ENCODE measurements at regions not wholly inside any gene's neighbourhood (a gene's known extent, or its start where the extent isn't known, plus 50 kb on each side); places are given as distances from the start of the nearest gene placed in this dataset.

GRCh38 chr13:105463011-105463501 is 1072.4 kb downstream of the EFNB2 start:
- peak; percentile 15 for FAIRE-seq
- DNase-seq (ENCODE audit: low spot score in 2 of 2) = no peak

- no peak for FAIRE-seq
- no peak for DNase-seq (ENCODE audit: low spot score in 2 of 2)
Measured at GRCh38 chr13:105462098-105462497, 1073.4 kb downstream of the EFNB2 start.

GRCh38 chr13:105452895-105453294 is 1082.6 kb downstream of the EFNB2 start:
- FAIRE-seq (no peak), DNase-seq (ENCODE audit: low spot score in 2 of 2) (no peak)

DNA sequence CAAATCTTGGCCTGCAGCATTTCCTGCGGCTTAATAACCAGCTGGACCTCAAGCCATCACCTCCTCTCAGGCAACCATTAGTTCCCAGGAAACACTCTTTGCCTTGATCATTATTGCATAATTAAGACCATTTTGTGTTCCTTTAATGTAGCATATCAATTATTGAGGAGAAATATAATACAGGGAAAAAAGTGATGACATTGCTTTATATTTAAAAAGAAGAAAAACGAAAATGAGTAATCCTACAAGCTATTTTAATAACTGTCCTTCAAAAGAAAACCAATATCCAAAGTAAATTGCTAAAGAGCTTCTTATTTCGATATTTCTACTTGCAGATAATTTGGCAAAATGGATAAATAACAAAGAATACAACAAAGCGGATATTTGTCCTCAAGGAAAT is 1084.7 kb downstream of the EFNB2 start:
- no peak for DNase-seq (ENCODE audit: low spot score in 2 of 2)
- no peak for FAIRE-seq

DNA sequence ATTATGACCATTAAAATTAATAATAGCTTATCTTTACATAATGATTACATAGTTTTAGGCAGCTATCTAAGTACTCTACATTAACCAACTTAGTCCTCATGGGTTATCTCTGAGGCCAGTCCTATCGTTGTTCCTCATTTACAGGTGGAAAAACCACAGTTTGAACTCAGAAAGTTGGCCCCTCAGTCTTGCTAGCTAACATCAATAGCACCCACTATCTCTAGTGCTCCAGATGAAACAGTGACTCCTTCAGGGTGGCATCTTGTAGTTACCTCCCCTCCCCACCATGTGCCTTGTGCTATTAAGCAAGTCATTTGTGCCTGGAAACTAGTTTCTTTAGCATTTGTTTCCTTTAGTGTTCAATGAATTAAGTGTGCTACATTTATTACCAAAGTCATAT is 1086.7 kb downstream of the EFNB2 start:
- FAIRE-seq = no peak

DNA sequence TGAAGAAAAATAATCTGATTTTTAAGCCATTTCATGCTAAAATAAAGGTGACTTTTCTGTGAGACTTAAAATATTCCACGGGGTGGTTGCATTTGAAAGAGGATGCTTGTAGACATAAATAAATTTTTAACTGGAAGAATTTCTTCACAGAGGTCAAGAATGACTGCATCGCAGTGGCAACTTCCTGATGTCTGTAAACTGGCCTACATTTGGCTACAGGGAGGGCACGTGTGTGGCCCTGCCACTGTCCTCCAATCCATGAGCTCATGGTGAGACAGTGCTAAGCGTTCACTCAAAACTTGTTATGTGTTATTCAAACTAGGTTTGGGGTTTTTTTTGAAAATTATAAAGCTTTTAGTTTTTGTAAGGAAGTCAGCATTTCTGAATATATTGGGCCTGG is 1089.3 kb downstream of the EFNB2 start:
- DNase-seq (ENCODE audit: low spot score in 2 of 2) (no peak), FAIRE-seq (no peak)

More for the DNA sequence above, 1086.7 kb downstream of the EFNB2 start:
- DNase-seq (ENCODE audit: low spot score in 2 of 2) = no peak

DNA sequence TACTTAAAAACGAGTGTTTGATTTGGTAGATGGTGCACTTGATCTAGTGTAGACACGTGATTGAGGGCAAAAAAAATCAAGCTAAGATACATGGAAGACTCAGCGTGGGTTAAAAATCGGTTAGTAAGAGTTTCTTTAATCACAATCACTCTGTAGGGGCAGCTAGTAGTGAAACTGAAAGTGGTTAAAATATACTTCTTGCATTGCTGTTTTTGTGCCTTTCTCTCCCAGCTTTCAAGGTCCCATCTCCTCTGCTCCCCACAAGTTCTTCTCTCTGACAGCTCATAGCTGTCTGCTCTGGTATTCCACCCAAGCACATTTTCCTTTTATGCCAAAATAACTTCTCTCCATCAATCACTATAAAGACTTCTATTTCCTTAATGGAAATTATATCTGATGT is 1089.7 kb downstream of the EFNB2 start:
- DNase-seq (ENCODE audit: low spot score in 2 of 2) (no peak), FAIRE-seq (no peak)

DNA sequence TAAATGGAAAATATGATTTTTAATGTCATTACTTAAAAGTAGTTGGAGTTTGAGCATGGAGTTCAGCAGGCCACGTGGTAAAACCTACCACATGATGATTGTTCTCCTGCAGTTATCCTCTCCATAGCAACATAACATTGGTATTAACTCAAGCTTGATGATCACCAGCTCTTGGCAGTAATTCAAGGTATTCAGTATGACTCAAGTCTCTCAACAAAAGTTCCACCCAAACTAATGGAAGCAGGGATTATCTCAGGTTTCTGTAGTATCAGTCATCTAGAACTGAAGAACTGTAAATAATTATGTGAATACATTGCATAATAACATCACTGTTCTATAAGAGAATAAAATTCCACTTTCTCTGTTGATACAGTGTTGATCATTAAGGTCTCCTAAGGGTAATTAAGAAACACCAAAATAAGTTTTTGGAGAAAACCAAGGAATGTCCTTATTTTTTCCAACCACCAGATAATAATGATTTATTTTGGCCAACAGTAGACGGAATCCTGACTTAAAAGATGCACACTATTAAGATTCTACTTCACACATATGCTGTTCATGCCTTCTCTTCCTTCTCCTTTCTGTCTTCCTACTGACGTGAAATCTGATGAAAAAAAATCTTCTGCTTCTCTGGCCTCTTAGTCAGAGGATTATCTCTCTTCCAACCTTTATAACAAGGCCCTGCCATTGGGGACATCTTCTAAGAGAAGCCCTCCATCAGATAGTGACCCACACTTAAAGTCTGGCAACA is 1092.3 kb downstream of the EFNB2 start:
- FAIRE-seq = no peak
- no peak for DNase-seq (ENCODE audit: low spot score in 2 of 2)

DNA sequence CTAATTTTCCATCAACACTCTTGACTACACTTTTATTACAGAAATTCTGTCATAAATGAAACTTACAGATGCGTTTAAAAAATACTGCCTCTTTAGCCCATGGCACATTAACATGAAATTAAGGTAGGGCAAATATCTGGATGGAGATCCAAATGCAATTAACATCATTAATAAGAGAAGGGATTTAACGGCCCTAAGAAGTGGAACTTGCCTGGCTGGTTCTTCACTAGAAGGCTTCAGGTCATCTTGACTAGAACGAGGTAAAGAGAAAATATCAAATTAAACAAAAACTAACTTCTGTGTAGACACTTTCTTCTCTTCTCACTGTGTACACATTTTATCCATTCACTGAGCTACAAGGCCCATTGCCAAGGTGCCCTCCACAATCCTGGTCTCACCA is 1093.4 kb downstream of the EFNB2 start:
- DNase-seq (ENCODE audit: low spot score in 2 of 2) (no peak), FAIRE-seq (no peak)

DNA sequence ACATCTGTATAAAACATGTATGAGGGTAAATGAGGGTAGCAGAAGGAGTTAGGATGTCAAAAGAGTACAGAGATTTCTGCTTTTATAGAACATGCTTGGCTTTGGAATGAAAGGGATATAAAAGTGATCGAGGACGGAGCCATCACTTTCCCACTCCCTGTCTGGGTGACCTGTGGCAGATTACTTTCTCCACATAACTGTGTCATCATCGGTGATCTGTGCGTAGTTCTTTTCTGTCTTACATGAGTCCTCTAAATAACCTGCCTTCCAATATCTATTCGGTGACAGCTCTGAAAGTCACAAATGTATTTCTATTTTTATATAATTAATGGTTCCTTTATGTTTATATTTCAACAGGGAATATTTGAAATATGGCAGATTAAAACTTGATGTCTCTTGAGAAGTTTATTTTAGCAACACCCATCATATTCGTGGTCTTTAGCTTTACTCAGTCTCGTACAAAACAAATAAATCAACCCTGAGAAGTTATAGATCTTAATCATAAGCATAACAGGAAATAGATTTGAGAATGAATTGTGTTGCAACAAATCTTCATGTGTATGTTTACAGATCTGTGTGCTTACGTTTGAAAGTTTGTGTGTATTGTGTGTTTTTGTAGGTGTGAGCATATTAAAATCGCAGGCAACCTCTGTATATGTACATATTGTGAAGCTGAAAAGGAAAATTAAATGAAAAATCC is 1094.3 kb downstream of the EFNB2 start:
- FAIRE-seq = no peak

DNA sequence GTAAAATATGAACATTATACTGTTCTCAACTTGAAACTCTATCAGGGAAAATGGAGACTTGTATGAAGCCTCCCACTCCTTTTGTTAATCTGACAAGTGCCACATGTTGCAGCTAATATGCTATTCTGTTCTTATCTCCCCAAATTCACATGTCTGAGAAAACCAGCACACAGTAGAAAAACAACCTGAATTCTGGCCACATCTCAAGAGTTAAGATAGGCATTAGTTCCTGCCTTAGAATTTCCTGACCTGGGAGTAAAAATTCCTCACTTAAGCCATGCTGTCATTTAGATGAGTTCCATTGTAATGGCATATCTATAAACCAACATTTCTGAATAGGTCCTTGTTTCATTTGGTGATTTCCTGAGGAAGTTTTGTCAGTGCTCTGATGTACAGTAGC is 1098.5 kb downstream of the EFNB2 start:
- FAIRE-seq (no peak), DNase-seq (ENCODE audit: low spot score in 2 of 2) (no peak)

More for the DNA sequence above, 1094.3 kb downstream of the EFNB2 start:
- no peak for DNase-seq (ENCODE audit: low spot score in 2 of 2)

DNA sequence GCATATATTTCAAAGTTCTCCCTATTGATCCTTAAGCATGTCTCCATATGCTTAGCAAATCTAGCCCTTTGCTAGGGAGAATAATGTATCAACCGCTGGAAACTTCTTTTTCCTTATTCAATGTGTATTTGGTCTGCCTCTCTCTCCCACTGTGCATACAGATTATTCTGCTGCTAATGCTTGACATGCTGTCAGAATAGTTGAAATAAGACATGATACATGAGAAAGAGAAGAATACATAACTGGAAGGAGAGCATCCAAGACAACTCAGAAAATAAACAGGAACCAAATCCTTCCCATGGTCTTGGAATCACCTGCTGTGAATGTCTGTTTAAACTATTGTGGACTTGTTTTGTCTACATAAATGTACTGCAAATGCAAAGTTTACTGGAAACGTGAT is 1103.0 kb downstream of the EFNB2 start:
- FAIRE-seq (no peak), DNase-seq (ENCODE audit: low spot score in 2 of 2) (no peak)

- FAIRE-seq = no peak
- no peak for DNase-seq (ENCODE audit: low spot score in 2 of 2)
Measured at GRCh38 chr13:105428811-105429210, 1106.7 kb downstream of the EFNB2 start.

- DNase-seq (ENCODE audit: low spot score in 2 of 2) (no peak), FAIRE-seq (no peak)
Measured at GRCh38 chr13:105426441-105426840, 1109.0 kb downstream of the EFNB2 start.

GRCh38 chr13:105414639-105415038 is 1120.8 kb downstream of the EFNB2 start:
- DNase-seq (ENCODE audit: low spot score in 2 of 2) = no peak
- FAIRE-seq = peak; percentile 53

- FAIRE-seq = no peak
- no peak for DNase-seq (ENCODE audit: low spot score in 2 of 2)
Measured at GRCh38 chr13:105412171-105412570, 1123.3 kb downstream of the EFNB2 start.

GRCh38 chr13:105410602-105411001 is 1124.9 kb downstream of the EFNB2 start:
- FAIRE-seq = no peak
- DNase-seq (ENCODE audit: low spot score in 2 of 2) = peak in 1 of 2 donors; percentile 10

- no peak for FAIRE-seq
- no peak for DNase-seq (ENCODE audit: low spot score in 2 of 2)
Measured at GRCh38 chr13:105406551-105406950, 1128.9 kb downstream of the EFNB2 start.

GRCh38 chr13:105403086-105403485 is 1132.4 kb downstream of the EFNB2 start:
- DNase-seq (ENCODE audit: low spot score in 2 of 2) = no peak
- no peak for FAIRE-seq

- DNase-seq (ENCODE audit: low spot score in 2 of 2) = no peak
Measured at GRCh38 chr13:105395041-105395440, 1140.4 kb downstream of the EFNB2 start.

DNA sequence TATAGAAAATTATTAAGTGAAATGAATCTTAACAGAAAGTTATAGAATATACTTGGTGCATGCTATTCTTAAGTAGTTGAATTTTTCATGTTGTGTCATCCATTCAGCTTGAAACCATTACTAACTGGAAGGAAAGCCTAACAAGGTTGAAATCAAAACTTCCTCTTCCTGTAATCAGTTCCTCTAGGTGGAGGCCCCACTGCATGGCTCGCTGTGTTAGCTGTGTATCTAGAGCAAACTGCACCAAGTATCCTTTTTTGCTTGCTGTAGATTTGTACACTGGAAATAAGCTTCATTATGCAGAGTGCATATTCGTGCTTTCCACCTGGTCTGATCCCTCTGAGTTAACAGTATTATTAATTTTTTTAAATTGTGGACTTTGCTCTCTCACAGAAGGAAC is 1146.1 kb downstream of the EFNB2 start:
- DNase-seq (ENCODE audit: low spot score in 2 of 2) = no peak
- no peak for FAIRE-seq

More at GRCh38 chr13:105395041-105395440, 1140.4 kb downstream of the EFNB2 start:
- FAIRE-seq = no peak

DNA sequence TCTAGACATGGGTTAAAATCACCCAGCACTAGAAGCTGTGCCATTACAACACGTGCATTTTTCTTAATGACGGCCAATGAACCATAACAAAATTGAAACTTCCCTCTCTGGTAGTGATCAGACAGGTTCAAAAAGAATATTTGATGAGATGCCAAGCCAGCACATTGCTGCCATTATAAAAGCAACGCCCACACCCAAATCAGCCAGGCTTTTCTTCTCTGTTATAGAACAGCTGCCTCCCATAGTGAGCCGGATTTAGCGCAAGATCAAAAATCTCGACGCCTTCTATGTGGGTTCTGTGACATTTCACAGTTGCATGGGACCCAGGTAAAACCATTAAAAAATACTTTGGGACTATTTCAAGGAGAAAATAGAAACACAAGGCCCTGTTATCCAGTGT is 1158.0 kb downstream of the EFNB2 start:
- no peak for DNase-seq (ENCODE audit: low spot score in 2 of 2)
- no peak for FAIRE-seq

Measured in frontal cortex (tissue), 3 donors.